Left colon (tissue), 2 donors: ENCODE measurements at regions not wholly inside any gene's neighbourhood (a gene's known extent, or its start where the extent isn't known, plus 50 kb on each side); places are given as distances from the start of the nearest gene placed in this dataset.
A peak's percentile ranks its signal among the peaks of the same experiment; 100 is the strongest.

Experiments
- ATAC-seq: fragments of 200-7000 bp; cut with Tn5 transposase; one replicate; pipeline ENCODE4 v1.9.1; 2020; ENCODE audit warnings: mild to moderate bottlenecking, moderate library complexity
- DNase-seq, 2 donors: peaks; one replicate each; pipeline ENCODE4 v3.0.0-alpha.2; 2020
- intact Hi-C, 2 donors: fragments of 100-400 bp; cut with DNase I in 1 of 2; cut with micrococcal nuclease in 1 of 2; formaldehyde crosslinking; loops; one replicate each; pipeline versions ENCODE4 v1.11.2 to v1.14.0; 2022; cut with DNase I, micrococcal nuclease
- donor health status: DM: no; HTN: no; CAD: no.
- donor health status: DM: yes; HTN: yes; CAD: no.

DNA sequence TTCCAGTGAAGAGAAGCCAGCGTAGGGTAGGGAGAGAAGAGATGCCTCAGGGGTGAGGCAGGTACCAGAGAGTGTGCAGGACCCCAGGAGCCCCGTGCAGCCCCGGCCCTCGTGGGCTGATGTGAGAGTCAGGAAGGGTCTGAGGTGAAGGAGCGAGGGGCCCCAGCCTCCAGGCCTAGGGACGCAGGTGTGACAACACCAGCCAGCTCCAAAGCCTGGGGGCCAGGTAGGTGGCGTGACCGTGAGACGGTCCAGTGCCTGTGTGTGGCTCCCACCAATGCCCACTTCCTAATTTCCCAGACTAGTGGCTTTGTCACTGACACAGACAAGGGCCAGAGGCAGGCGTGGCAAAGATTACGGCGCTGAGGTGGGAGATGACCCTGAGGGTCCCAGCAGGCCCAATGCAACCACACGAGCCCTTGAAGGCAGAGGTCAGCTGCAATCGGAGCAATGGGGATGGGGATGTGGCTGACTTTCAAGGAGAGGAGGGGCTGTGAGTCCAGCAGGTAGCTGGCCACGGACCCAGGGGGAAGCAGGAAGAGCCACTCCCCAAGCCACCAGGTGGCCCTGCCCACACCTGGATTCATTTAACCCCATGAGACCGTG lies 86.0 kb upstream of the SNTG2 start:
- intact Hi-C loops, result no loop called here
- ATAC-seq, result no peak

GRCh38 chr2:863732-864450 lies 86.8 kb upstream of the SNTG2 start:
- no peak for ATAC-seq
- no peak for DNase-seq
- intact Hi-C loops, result no loop called here

More for the DNA sequence above, 86.0 kb upstream of the SNTG2 start:
- DNase-seq, result no peak

DNA sequence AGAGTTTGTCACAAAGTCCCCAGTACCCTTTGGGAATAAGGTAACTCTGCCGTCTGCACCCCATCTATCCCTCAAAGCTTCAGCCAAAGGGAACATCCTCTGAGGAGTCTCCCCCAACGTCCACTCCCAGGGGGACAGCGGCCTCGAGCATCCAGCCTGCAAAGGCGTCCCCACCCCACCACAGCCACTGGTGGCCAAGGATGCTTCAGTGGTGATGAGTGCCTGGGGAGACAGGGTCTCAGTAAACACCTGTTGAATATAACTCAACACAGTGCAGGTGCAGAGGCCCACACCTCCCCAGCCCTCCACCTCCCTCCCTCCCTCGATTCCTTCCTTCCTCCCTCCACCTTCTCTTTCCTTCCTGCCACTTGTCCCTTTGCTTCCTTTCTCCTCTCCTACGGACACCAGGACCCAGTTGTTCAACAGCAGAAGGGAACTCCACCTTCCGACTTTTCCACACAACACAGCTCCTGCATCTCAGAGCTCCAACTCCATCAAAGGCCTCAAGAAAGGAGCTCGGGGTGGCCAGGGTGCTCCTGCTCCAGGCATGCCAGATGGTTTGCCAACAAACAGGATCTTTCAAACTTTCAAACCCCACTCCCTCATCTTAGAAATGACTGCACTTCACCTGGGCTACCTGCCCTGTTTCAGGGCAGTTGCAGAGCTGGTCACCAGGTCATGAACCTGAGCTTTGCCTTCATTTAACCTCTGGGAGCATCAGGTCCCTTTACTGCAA lies 87.8 kb upstream of the SNTG2 start:
- no peak for ATAC-seq
- intact Hi-C loops, result no loop called here

GRCh38 chr2:862355-862687 lies 88.3 kb upstream of the SNTG2 start:
- ATAC-seq, result no peak
- DNase-seq, result no peak
- intact Hi-C loops, result no loop called here

More for the DNA sequence above, 87.8 kb upstream of the SNTG2 start:
- DNase-seq, result no peak

- ATAC-seq (no peak), DNase-seq (no peak)
- intact Hi-C loops, result no loop called here
These were observed 88.8 kb upstream of the SNTG2 start for GRCh38 chr2:861655-862354.

- intact Hi-C loops, result no loop called here
- ATAC-seq (no peak), DNase-seq (no peak)
These were observed 90.3 kb upstream of the SNTG2 start for GRCh38 chr2:860259-860855.

DNA sequence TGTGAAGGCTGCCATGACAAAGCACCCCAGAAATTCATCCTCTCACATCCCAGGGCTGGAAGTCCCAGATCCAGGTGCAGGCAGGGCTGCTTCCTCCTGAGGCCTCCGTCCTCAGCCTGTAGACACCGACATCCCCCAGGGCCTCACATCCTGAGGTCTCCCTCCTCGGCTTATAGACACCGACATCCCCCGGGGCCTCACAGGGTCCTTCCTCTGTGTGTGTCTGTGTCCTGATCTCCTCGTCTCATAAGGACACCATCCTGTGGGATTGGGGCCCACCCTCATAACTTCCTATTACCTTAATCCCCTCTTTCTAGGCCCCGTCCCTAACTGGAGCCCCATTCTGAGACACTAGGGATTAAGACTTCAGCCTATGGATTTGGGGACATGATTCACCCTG lies 92.0 kb upstream of the SNTG2 start:
- intact Hi-C loops, result loop anchor here in 1 of 2 donors (10.0 kb wide), 1 partner anchor 686 kb away; no protein-coding TSS in a partner anchor
- no peak for DNase-seq
- ATAC-seq, result no peak

DNA sequence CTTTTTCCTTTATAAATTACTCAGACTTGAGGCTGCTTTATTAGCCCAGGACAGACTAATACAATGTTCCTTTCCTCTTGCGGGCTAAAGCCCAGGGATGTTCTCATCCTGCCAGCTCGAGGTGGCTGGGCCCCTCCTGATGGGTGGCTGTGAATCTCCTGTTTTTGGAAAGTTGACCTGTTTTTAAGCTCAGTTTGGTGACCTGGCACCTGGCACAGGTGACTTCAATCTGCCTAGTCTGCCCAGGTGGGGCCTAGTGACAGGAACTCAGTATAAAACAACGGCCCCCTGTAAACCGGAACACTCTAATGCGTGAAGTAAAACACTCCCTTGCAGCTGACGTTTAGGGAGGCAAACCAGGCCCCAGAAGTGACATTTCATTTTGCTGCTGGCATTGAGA lies 92.7 kb upstream of the SNTG2 start:
- no peak for ATAC-seq
- DNase-seq, result no peak
- intact Hi-C loops, result loop anchor here in 1 of 2 donors (10.0 kb wide), 1 partner anchor 687 kb away; no protein-coding TSS in a partner anchor

DNA sequence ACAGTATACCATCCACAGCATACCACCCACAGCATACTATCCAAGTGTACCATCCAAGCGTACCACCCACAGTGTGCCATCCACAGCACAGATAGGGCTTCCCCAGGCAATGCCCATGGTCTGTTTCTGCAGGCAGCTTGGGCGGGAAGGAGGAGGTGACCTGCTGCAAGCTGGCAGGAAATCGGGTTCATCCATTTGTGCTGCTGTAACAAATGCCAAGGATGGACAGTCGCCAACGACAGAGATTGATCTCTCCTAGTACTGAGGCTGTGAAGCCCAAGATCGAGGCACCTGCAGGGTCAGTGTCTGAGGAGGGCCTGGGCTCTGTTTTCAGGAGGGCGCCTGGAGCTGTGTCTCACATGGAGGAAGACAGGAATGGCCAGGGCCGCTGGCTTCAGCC lies 93.6 kb upstream of the SNTG2 start:
- no peak for ATAC-seq
- intact Hi-C loops, result loop anchor here in 1 of 2 donors (10.0 kb wide), 1 partner anchor 688 kb away; no protein-coding TSS in a partner anchor

GRCh38 chr2:856456-856855 lies 94.2 kb upstream of the SNTG2 start:
- no peak for ATAC-seq
- DNase-seq, result no peak
- intact Hi-C loops, result loop anchor here in 1 of 2 donors (10.0 kb wide), 1 partner anchor 688 kb away; no protein-coding TSS in a partner anchor

More for the DNA sequence above, 93.6 kb upstream of the SNTG2 start:
- DNase-seq, result no peak

DNA sequence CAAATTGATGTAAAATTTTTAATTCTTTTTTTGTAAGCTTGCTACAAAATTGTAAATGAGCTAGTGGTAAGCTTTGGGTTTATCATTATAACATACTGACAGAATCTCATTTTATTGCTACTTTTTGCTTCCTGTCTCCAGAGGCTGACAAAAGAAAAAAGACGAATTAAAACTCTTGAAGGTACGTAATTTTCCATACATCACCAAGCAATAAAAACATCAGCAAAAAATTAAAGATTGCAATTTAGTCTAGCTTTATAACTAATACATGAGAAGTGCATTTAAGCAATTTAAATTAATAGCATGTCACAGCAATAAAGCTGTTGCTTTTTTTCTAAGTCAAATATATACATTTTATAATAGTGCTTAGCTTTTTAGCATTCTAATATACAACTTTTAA lies 94.6 kb upstream of the SNTG2 start:
- ATAC-seq (no peak), DNase-seq (no peak)
- intact Hi-C loops, result loop anchor here in 1 of 2 donors (10.0 kb wide), 1 partner anchor 689 kb away; no protein-coding TSS in a partner anchor

- ATAC-seq (no peak), DNase-seq (no peak)
- intact Hi-C loops, result loop anchor here in 1 of 2 donors (10.0 kb wide), 1 partner anchor 690 kb away; no protein-coding TSS in a partner anchor
These were observed 95.5 kb upstream of the SNTG2 start for GRCh38 chr2:855177-855576.

DNA sequence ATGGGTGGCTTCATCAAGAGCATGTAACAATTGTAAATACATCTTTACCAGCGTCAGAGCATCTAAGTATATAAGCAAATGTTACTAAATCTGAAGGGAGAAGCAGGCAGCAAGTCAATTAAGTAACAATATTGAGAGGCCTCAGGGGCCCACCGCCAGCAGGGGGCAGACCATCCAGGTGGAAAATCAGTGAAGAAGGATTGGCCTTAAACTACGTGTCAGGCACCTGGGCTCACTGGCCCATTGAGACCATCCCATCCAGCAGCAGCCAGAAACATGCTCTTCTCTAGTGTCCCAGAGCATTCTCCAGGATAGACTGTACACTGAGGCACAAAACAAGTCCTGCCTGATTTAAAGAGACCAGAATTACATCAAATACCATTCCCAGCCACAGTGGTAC lies 96.2 kb upstream of the SNTG2 start:
- DNase-seq (peak in 1 of 2 donors; percentile 68), ATAC-seq (peak; percentile 65)
- intact Hi-C loops, result loop anchor here in 1 of 2 donors (10.0 kb wide), 1 partner anchor 690 kb away; no protein-coding TSS in a partner anchor

DNA sequence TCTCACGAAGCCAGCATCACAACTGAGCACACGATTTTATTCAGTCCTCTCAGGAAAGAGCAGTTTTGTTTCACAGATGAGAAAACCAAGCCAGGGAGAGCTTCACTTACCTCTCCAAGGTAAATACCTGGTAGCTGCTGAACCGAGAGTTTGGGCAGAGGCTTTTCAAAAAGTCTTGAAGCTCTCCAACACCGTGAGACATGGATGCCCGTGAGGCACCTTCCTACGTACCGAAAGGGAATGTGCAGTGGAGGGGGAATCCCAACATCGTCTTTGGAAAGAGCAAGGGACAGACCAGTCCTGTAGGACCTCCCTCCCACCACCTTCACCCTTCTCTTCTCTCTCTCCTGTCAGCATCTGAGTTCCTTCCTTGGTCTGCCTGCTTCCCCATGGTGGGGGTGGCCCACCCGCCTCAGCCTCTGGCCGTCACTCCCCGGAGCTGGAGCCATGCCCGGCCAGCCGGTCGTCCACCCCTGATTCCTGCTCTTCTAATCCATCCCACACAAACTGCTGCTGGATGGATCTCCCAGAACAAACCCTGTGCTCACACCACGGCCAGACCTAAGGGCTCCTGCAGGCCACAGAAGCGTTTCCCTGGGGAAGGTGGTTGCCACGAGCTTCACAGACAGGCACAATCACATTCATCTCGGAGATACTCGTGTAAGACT lies 97.3 kb upstream of the SNTG2 start:
- ATAC-seq (no peak), DNase-seq (no peak)
- intact Hi-C loops, result loop anchor here in 1 of 2 donors (10.0 kb wide), 1 partner anchor 691 kb away; no protein-coding TSS in a partner anchor

- intact Hi-C loops, result loop anchor here in 1 of 2 donors (10.0 kb wide), 1 partner anchor 693 kb away; no protein-coding TSS in a partner anchor
- ATAC-seq, result no peak
- no peak for DNase-seq
These were observed 98.5 kb upstream of the SNTG2 start for GRCh38 chr2:852168-852567.

GRCh38 chr2:851680-852079 lies 99.0 kb upstream of the SNTG2 start:
- intact Hi-C loops, result loop anchor here in 1 of 2 donors (10.0 kb wide), 1 partner anchor 693 kb away; no protein-coding TSS in a partner anchor
- DNase-seq, result no peak
- ATAC-seq, result no peak

- DNase-seq, result no peak
- no peak for ATAC-seq
- intact Hi-C loops, result loop anchor here in 1 of 2 donors (10.0 kb wide), 1 partner anchor 694 kb away; no protein-coding TSS in a partner anchor
These were observed 99.6 kb upstream of the SNTG2 start for GRCh38 chr2:851078-851477.

GRCh38 chr2:850429-850828 lies 100.2 kb upstream of the SNTG2 start:
- DNase-seq, result no peak
- ATAC-seq, result no peak
- intact Hi-C loops, result loop anchor here in 1 of 2 donors (10.0 kb wide), 1 partner anchor 694 kb away; no protein-coding TSS in a partner anchor
